ENCODE measurements at regions not wholly inside any gene's neighbourhood (a gene's known extent, or its start where the extent isn't known, plus 50 kb on each side); places are given as distances from the start of the nearest gene placed in this dataset.

DNA sequence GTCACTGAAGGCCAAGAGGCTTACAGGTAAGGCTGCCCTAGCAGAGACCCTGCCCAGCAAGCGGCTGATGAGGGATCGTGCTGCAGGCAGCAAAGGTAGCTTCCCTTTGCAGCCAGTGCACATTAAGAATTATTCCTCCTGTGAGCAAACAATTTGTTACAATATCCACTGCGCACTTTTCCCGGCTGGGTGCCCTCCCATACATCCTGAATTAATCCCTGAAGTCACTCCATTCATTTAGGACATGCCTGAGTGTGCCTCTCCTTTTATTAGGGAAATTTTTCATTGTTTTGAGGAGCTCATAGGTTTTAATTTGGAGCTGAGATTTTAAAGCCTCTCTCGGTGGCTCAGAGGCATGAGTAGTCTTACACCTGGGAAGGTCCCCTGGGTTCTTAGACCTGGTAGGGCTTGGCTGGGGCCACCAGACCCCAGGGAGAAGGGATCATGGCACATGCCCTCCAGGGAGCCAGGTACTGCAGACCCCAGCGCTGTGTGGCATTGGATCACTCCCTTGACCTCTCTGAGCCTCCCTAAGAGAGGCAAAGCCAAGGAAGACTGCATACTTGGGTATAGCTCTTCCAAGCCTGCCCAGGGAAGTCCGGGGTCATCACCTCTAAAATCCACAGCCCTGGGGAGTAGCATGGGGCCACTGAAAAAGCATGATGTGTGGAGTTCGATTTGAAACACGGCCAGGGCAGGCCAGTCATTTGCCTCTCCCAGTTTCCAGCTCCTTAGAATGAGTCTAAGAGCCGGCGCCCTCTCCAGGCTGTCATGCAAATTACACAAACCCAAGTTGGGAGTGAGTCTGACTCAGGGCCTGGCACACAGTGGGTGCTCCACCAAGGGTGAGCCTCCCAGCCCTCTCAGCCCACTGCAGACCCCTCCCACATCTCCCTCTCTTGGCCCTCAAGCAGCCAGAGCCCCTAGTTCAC, 151.9 kb upstream of the LINGO1 start:
- TF ChIP-seq NFRKB (IDR thresholded peaks at IDR 0.05) (no peak), ELF4 (IDR thresholded peaks at IDR 0.05) (no peak)

Measured in HEK293T (cell line).